HG03039 (cell line): ENCODE measurements at regions not wholly inside any gene's neighbourhood (a gene's known extent, or its start where the extent isn't known, plus 50 kb on each side); places are given as distances from the start of the nearest gene placed in this dataset.

Experiments used
- ATAC-seq: cut with Tn5 transposase; IDR thresholded peaks from one replicate; pipeline ENCODE4 v1.9.1; 2021; ENCODE audit warnings: mild to moderate bottlenecking, moderate library complexity; ENCODE audit not compliant: unreplicated experiment

GRCh38 chr3:66592016-66592761 lies 91.4 kb upstream of the LRIG1 start:
- ATAC-seq, result no peak

- no peak for ATAC-seq
Measured at GRCh38 chr3:66592927-66593625, 92.3 kb upstream of the LRIG1 start.

- ATAC-seq, result no peak
Measured at GRCh38 chr3:66593978-66594377, 93.2 kb upstream of the LRIG1 start.

- ATAC-seq, result no peak
Measured at GRCh38 chr3:66597308-66597863, 96.6 kb upstream of the LRIG1 start.

- no peak for ATAC-seq
Measured at GRCh38 chr3:66598168-66598567, 97.3 kb upstream of the LRIG1 start.

GRCh38 chr3:66602237-66602636 lies 101.4 kb upstream of the LRIG1 start:
- ATAC-seq, result no peak

GRCh38 chr3:66602691-66603090 lies 101.9 kb upstream of the LRIG1 start:
- ATAC-seq, result no peak

- ATAC-seq, result no peak
Measured at GRCh38 chr3:66603151-66603611, 102.4 kb upstream of the LRIG1 start.

- ATAC-seq, result no peak
Measured at GRCh38 chr3:66604481-66604880, 103.7 kb upstream of the LRIG1 start.

GRCh38 chr3:66606126-66606525 lies 105.3 kb upstream of the LRIG1 start:
- no peak for ATAC-seq

GRCh38 chr3:66606868-66607267 lies 106.0 kb upstream of the LRIG1 start:
- no peak for ATAC-seq

- no peak for ATAC-seq
Measured at GRCh38 chr3:66609660-66610561, 109.1 kb upstream of the LRIG1 start.

GRCh38 chr3:66610562-66610909 lies 109.7 kb upstream of the LRIG1 start:
- ATAC-seq, result no peak

- no peak for ATAC-seq
Measured at GRCh38 chr3:66615643-66616301, 115.0 kb upstream of the LRIG1 start.

GRCh38 chr3:66617351-66617750 lies 116.5 kb upstream of the LRIG1 start:
- no peak for ATAC-seq

GRCh38 chr3:66618066-66618465 lies 117.2 kb upstream of the LRIG1 start:
- no peak for ATAC-seq

GRCh38 chr3:66620296-66620695 lies 119.5 kb upstream of the LRIG1 start:
- no peak for ATAC-seq

GRCh38 chr3:66622756-66623457 lies 122.1 kb upstream of the LRIG1 start:
- no peak for ATAC-seq

GRCh38 chr3:66625505-66626216 lies 124.8 kb upstream of the LRIG1 start:
- ATAC-seq, result no peak
